ENCODE measurements at regions not wholly inside any gene's neighbourhood (a gene's known extent, or its start where the extent isn't known, plus 50 kb on each side); places are given as distances from the start of the nearest gene placed in this dataset.

- TF ChIP-seq CTCF (conservative IDR thresholded peaks at IDR 0.05 in 1 of 2, IDR thresholded peaks at IDR 0.05 in 1 of 2; ENCODE audit: low read depth in 1 of 2, low read length in 2 of 2), result no peak
- TF ChIP-seq EZH2 (IDR thresholded peaks at IDR 0.05; ENCODE audit: low read length, missing control alignments), result no peak
Measured at GRCh38 chr16:17002565-17002964, 468.2 kb downstream of the XYLT1 start.
